Type B pancreatic cell (in vitro differentiated cells): ENCODE measurements at regions not wholly inside any gene's neighbourhood (a gene's known extent, or its start where the extent isn't known, plus 50 kb on each side); places are given as distances from the start of the nearest gene placed in this dataset.

Experiments used
- DNase-seq: peaks from one replicate; pipeline ENCODE4 v3.0.0; 2021; ENCODE audit warnings: mixed read lengths; ENCODE audit not compliant: unreplicated experiment; ENCODE audit errors: extremely low spot score
- H3K27ac Mint-ChIP-seq: 2 replicates; pipeline ENCODE4 v1.8.0; 2021; ENCODE audit warnings: mild to moderate bottlenecking, mixed read lengths
- H3K27me3 Mint-ChIP-seq: 2 replicates; pipeline ENCODE4 v1.8.0; 2021; ENCODE audit warnings: mixed read lengths
- H3K36me3 Mint-ChIP-seq: 2 replicates; pipeline ENCODE4 v1.8.0; 2021; ENCODE audit warnings: mixed read lengths
- H3K4me1 Mint-ChIP-seq: one replicate; pipeline ENCODE4 v1.8.0; 2021; ENCODE audit warnings: mixed read lengths; ENCODE audit not compliant: unreplicated experiment
- H3K4me3 Mint-ChIP-seq: 2 replicates; pipeline ENCODE4 v1.8.0; 2021; ENCODE audit warnings: mild to moderate bottlenecking, mixed read lengths
- H3K9me3 Mint-ChIP-seq: 2 replicates; pipeline ENCODE4 v1.8.0; 2021; ENCODE audit warnings: mixed read lengths
- CTCF ChIP-seq: fragments of 200-600 bp; sonication (generic); conservative IDR thresholded peaks from 2 replicates; pipeline ENCODE4 v1.5.0; 2021; ENCODE audit warnings: antibody characterized with exemption, mild to moderate bottlenecking

DNA sequence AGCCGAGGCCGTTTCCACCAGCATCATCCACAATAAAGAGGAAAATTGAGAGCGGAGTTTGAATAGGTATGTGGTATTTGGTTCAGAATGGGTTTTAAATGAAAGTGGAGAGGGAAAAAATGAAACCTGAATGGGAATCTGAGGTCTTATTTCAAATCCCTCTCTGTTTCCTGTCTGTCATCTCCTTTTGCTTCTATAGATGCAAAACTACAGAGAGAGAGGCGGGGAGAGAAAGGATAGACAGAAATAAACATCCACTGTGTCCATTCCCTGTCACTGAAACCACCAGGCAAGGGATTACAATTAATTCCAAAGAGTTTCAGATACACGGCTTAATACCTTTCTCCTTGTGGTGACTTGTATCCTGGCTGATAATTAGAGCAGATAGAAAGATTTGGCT lies 102.3 kb downstream of the DAD1 start:
- no peak overlapping the region for H3K27ac Mint-ChIP-seq
- no peaks in the 10 kb centered on the region for H3K36me3 Mint-ChIP-seq
- no peak overlapping the region for H3K4me3 Mint-ChIP-seq
- TF ChIP-seq CTCF, result no peak
- peaks cover 73% of the 10 kb centered on the region for H3K4me1 Mint-ChIP-seq
- H3K27me3 Mint-ChIP-seq, result peaks cover 41% of the 10 kb centered on the region
- H3K9me3 Mint-ChIP-seq, result no peaks in the 10 kb centered on the region
- no peak for DNase-seq

GRCh38 chr14:22485649-22486048 lies 103.4 kb downstream of the DAD1 start:
- DNase-seq, result no peak
- H3K4me3 Mint-ChIP-seq, result no peak overlapping the region
- no peaks in the 10 kb centered on the region for H3K36me3 Mint-ChIP-seq
- H3K27me3 Mint-ChIP-seq, result peaks cover 43% of the 10 kb centered on the region
- no peak for TF ChIP-seq CTCF
- H3K27ac Mint-ChIP-seq, result no peak overlapping the region
- no peaks in the 10 kb centered on the region for H3K9me3 Mint-ChIP-seq
- H3K4me1 Mint-ChIP-seq, result peaks cover 76% of the 10 kb centered on the region

- no peak overlapping the region for H3K27ac Mint-ChIP-seq
- peaks cover 71% of the 10 kb centered on the region for H3K4me1 Mint-ChIP-seq
- H3K27me3 Mint-ChIP-seq, result peaks cover 41% of the 10 kb centered on the region
- DNase-seq, result no peak
- TF ChIP-seq CTCF, result no peak
- H3K9me3 Mint-ChIP-seq, result no peaks in the 10 kb centered on the region
- no peak overlapping the region for H3K4me3 Mint-ChIP-seq
- no peaks in the 10 kb centered on the region for H3K36me3 Mint-ChIP-seq
Observed at GRCh38 chr14:22485178-22485577, 103.8 kb downstream of the DAD1 start.

DNA sequence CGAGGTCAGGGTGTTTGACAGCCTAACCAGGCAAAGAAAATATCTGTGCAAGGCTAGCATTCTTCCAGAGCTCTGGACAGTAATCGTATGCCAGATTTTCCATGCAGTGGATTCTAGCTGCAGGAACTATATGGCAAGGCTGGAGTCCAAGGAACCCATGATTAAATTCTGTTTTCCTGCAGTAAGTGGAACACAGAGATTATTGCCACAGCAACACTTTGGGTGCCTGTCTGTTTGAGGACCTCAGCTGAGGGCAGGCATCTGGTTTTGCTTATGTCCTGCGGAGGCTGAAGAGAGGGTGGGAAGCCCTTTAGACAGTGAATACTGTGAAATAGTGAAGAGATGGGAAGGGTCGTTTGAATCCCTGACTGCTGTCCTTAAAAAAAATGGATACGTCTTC lies 104.4 kb downstream of the DAD1 start:
- Mint-ChIP-seq H3K4me1 (peaks cover 69% of the 10 kb centered on the region), H3K36me3 (no peaks in the 10 kb centered on the region), H3K9me3 (no peaks in the 10 kb centered on the region), H3K27me3 (peaks cover 38% of the 10 kb centered on the region), H3K27ac (no peak overlapping the region), H3K4me3 (no peak overlapping the region)
- no peak for TF ChIP-seq CTCF
- no peak for DNase-seq

- no peak for TF ChIP-seq CTCF
- DNase-seq, result no peak
- Mint-ChIP-seq H3K27me3 (peaks cover 40% of the 10 kb centered on the region), H3K4me3 (no peak overlapping the region), H3K9me3 (no peaks in the 10 kb centered on the region), H3K36me3 (no peaks in the 10 kb centered on the region), H3K4me1 (peaks cover 69% of the 10 kb centered on the region), H3K27ac (no peak overlapping the region)
Observed at GRCh38 chr14:22483863-22484593, 105.0 kb downstream of the DAD1 start.
